Gastrocnemius medialis (tissue), 4 donors: ENCODE measurements at regions not wholly inside any gene's neighbourhood (a gene's known extent, or its start where the extent isn't known, plus 50 kb on each side); places are given as distances from the start of the nearest gene placed in this dataset.

Experiments
- POLR2A ChIP-seq, 2 donors: fragments of 450-650 bp; IDR thresholded peaks; one replicate each; pipeline ENCODE4 v1.6.1; 2017; ENCODE audit warnings: antibody characterized with exemption in 2 of 2, mild to moderate bottlenecking in 2 of 2, moderate library complexity in 2 of 2
- TF ChIP-seq, protein P1 (sequence below), 5 experiments: fragments of 450-650 bp in 3 of 5; fragments of 200-600 bp in 2 of 5; sonication (generic) in 2 of 5; IDR thresholded peaks in 4 of 5; conservative IDR thresholded peaks in 1 of 5; 1 replicate in 4 of 5; 2 replicates in 1 of 5; pipeline ENCODE4 v1.5.1; 2016 to 2019; ENCODE audit warnings: antibody characterized with exemption in 5 of 5, mild to moderate bottlenecking in 3 of 5, moderate library complexity in 3 of 5

GRCh38 chr10:88119160-88119559, 255.7 kb downstream of the PTEN start:
- TF ChIP-seq, protein P1, sequence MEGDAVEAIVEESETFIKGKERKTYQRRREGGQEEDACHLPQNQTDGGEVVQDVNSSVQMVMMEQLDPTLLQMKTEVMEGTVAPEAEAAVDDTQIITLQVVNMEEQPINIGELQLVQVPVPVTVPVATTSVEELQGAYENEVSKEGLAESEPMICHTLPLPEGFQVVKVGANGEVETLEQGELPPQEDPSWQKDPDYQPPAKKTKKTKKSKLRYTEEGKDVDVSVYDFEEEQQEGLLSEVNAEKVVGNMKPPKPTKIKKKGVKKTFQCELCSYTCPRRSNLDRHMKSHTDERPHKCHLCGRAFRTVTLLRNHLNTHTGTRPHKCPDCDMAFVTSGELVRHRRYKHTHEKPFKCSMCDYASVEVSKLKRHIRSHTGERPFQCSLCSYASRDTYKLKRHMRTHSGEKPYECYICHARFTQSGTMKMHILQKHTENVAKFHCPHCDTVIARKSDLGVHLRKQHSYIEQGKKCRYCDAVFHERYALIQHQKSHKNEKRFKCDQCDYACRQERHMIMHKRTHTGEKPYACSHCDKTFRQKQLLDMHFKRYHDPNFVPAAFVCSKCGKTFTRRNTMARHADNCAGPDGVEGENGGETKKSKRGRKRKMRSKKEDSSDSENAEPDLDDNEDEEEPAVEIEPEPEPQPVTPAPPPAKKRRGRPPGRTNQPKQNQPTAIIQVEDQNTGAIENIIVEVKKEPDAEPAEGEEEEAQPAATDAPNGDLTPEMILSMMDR (IDR thresholded peaks at IDR 0.05 in 4 of 5, conservative IDR thresholded peaks at IDR 0.05 in 1 of 5): no peak
- no peak for TF ChIP-seq POLR2A (IDR thresholded peaks at IDR 0.05)
